ENCODE measurements at regions not wholly inside any gene's neighbourhood (a gene's known extent, or its start where the extent isn't known, plus 50 kb on each side); places are given as distances from the start of the nearest gene placed in this dataset.
A peak's percentile ranks its signal among the peaks of the same experiment; 100 is the strongest.

GRCh38 chr6:130666786-130667185, 160.4 kb upstream of the SMLR1 start:
- H3K27me3 ChIP-seq (ENCODE audit: control insufficient read depth in 3 of 3, insufficient read depth in 3 of 3, low read depth in 1 of 3, low read length in 3 of 3) = no peaks in the 10 kb centered on the region
- no peak overlapping the region for H2AFZ ChIP-seq (ENCODE audit: low read length)
- H2AK5ac ChIP-seq (ENCODE audit: low read depth, low read length) = no peak overlapping the region
- WGBS, 2 donors (ENCODE audit: extremely low coverage in 2 of 2, insufficient read length in 2 of 2, insufficient replicate concordance in 1 of 2) = no CpG with 5 or more reads among the region's 2 CpGs
- no peak overlapping the region for H3K4me3 ChIP-seq (ENCODE audit: low read length in 2 of 2)
- H3K18ac ChIP-seq (ENCODE audit: low read length) = no peak overlapping the region
- no peaks in the 10 kb centered on the region for H3K4me1 ChIP-seq (ENCODE audit: control insufficient read depth in 2 of 2, insufficient read depth in 1 of 2, low read depth in 1 of 2, low read length in 2 of 2)
- no peaks in the 10 kb centered on the region for H3K9me3 ChIP-seq (replicated peaks in 1 of 2; ENCODE audit: control insufficient read depth in 2 of 2, insufficient read depth in 1 of 2, low read depth in 1 of 2, low read length in 2 of 2)
- no peak overlapping the region for H4K8ac ChIP-seq (ENCODE audit: low read depth, low read length)
- no peak overlapping the region for H2BK5ac ChIP-seq (ENCODE audit: low read length)
- H3K9ac ChIP-seq (ENCODE audit: low read depth, low read length, poor library complexity) = no peak overlapping the region
- no peak overlapping the region for H3K27ac ChIP-seq (replicated peaks; ENCODE audit: low read length)
- H3K4ac ChIP-seq (ENCODE audit: low read length) = no peak overlapping the region
- no peaks in the 10 kb centered on the region for H3K79me1 ChIP-seq (ENCODE audit: low read depth, low read length)
- H2BK15ac ChIP-seq (ENCODE audit: low read length) = no peak overlapping the region
- no peak overlapping the region for H2BK12ac ChIP-seq (ENCODE audit: low read length)
- DNase-seq (ENCODE audit: low spot score) = no peak
- H4K91ac ChIP-seq (ENCODE audit: low read depth, low read length, poor library complexity) = no peak overlapping the region
- no peak overlapping the region for H2BK120ac ChIP-seq (ENCODE audit: low read depth, low read length)
- no peak overlapping the region for H3K4me2 ChIP-seq (ENCODE audit: insufficient read depth, low read length, poor library complexity, severe bottlenecking)
- H3K14ac ChIP-seq (ENCODE audit: low read length) = peak overlapping the region; percentile 56
- no peaks in the 10 kb centered on the region for H3K36me3 ChIP-seq (replicated peaks in 1 of 2; ENCODE audit: control insufficient read depth in 2 of 2, insufficient read depth in 2 of 2, low read length in 2 of 2)
- no peak overlapping the region for H3K23ac ChIP-seq (ENCODE audit: low read depth, low read length, poor library complexity)

- DNase-seq (ENCODE audit: low spot score) = no peak
- no CpG with 5 or more reads among the region's 6 CpGs for WGBS, 2 donors (ENCODE audit: extremely low coverage in 2 of 2, insufficient read length in 2 of 2, insufficient replicate concordance in 1 of 2)
These were observed 157.1 kb upstream of the SMLR1 start for GRCh38 chr6:130670142-130670541.

GRCh38 chr6:130671119-130671518, 156.1 kb upstream of the SMLR1 start:
- Histone ChIP-seq H2BK15ac (ENCODE audit: low read length) (no peak overlapping the region), H3K23ac (ENCODE audit: low read depth, low read length, poor library complexity) (no peak overlapping the region), H3K9ac (ENCODE audit: low read depth, low read length, poor library complexity) (no peak overlapping the region), H4K91ac (ENCODE audit: low read depth, low read length, poor library complexity) (no peak overlapping the region), H4K8ac (ENCODE audit: low read depth, low read length) (no peak overlapping the region), H3K79me1 (ENCODE audit: low read depth, low read length) (no peaks in the 10 kb centered on the region), H3K4me1 (ENCODE audit: control insufficient read depth in 2 of 2, insufficient read depth in 1 of 2, low read depth in 1 of 2, low read length in 2 of 2) (no peaks in the 10 kb centered on the region), H2AFZ (ENCODE audit: low read length) (peak overlapping the region; percentile 24), H3K4me3 (ENCODE audit: low read length in 2 of 2) (no peak overlapping the region), H3K14ac (ENCODE audit: low read length) (no peak overlapping the region), H2AK5ac (ENCODE audit: low read depth, low read length) (no peak overlapping the region), H2BK120ac (ENCODE audit: low read depth, low read length) (no peak overlapping the region), H2BK5ac (ENCODE audit: low read length) (no peak overlapping the region), H2BK12ac (ENCODE audit: low read length) (no peak overlapping the region), H3K9me3 (replicated peaks in 1 of 2; ENCODE audit: control insufficient read depth in 2 of 2, insufficient read depth in 1 of 2, low read depth in 1 of 2, low read length in 2 of 2) (no peaks in the 10 kb centered on the region), H3K4ac (ENCODE audit: low read length) (no peak overlapping the region), H3K27ac (replicated peaks; ENCODE audit: low read length) (no peak overlapping the region), H3K4me2 (ENCODE audit: insufficient read depth, low read length, poor library complexity, severe bottlenecking) (no peak overlapping the region), H3K36me3 (replicated peaks in 1 of 2; ENCODE audit: control insufficient read depth in 2 of 2, insufficient read depth in 2 of 2, low read length in 2 of 2) (no peaks in the 10 kb centered on the region), H3K18ac (ENCODE audit: low read length) (no peak overlapping the region), H3K27me3 (ENCODE audit: control insufficient read depth in 3 of 3, insufficient read depth in 3 of 3, low read depth in 1 of 3, low read length in 3 of 3) (no peaks in the 10 kb centered on the region)
- no CpG with 5 or more reads among the region's 2 CpGs for WGBS, 2 donors (ENCODE audit: extremely low coverage in 2 of 2, insufficient read length in 2 of 2, insufficient replicate concordance in 1 of 2)
- no peak for DNase-seq (ENCODE audit: low spot score)

More at GRCh38 chr6:130670142-130670541, 157.1 kb upstream of the SMLR1 start:
- H2AFZ ChIP-seq (ENCODE audit: low read length) = no peak overlapping the region
- H3K79me1 ChIP-seq (ENCODE audit: low read depth, low read length) = no peaks in the 10 kb centered on the region
- H3K4me2 ChIP-seq (ENCODE audit: insufficient read depth, low read length, poor library complexity, severe bottlenecking) = no peak overlapping the region
- no peak overlapping the region for H3K9ac ChIP-seq (ENCODE audit: low read depth, low read length, poor library complexity)
- H2BK15ac ChIP-seq (ENCODE audit: low read length) = no peak overlapping the region
- no peak overlapping the region for H2AK5ac ChIP-seq (ENCODE audit: low read depth, low read length)
- no peaks in the 10 kb centered on the region for H3K9me3 ChIP-seq (replicated peaks in 1 of 2; ENCODE audit: control insufficient read depth in 2 of 2, insufficient read depth in 1 of 2, low read depth in 1 of 2, low read length in 2 of 2)
- no peak overlapping the region for H2BK5ac ChIP-seq (ENCODE audit: low read length)
- H3K18ac ChIP-seq (ENCODE audit: low read length) = no peak overlapping the region
- H3K27ac ChIP-seq (replicated peaks; ENCODE audit: low read length) = no peak overlapping the region
- no peaks in the 10 kb centered on the region for H3K4me1 ChIP-seq (ENCODE audit: control insufficient read depth in 2 of 2, insufficient read depth in 1 of 2, low read depth in 1 of 2, low read length in 2 of 2)
- no peaks in the 10 kb centered on the region for H3K27me3 ChIP-seq (ENCODE audit: control insufficient read depth in 3 of 3, insufficient read depth in 3 of 3, low read depth in 1 of 3, low read length in 3 of 3)
- H4K8ac ChIP-seq (ENCODE audit: low read depth, low read length) = no peak overlapping the region
- no peak overlapping the region for H3K4ac ChIP-seq (ENCODE audit: low read length)
- H2BK120ac ChIP-seq (ENCODE audit: low read depth, low read length) = no peak overlapping the region
- H2BK12ac ChIP-seq (ENCODE audit: low read length) = no peak overlapping the region
- H4K91ac ChIP-seq (ENCODE audit: low read depth, low read length, poor library complexity) = no peak overlapping the region
- H3K23ac ChIP-seq (ENCODE audit: low read depth, low read length, poor library complexity) = no peak overlapping the region
- H3K36me3 ChIP-seq (replicated peaks in 1 of 2; ENCODE audit: control insufficient read depth in 2 of 2, insufficient read depth in 2 of 2, low read length in 2 of 2) = no peaks in the 10 kb centered on the region
- H3K4me3 ChIP-seq (ENCODE audit: low read length in 2 of 2) = no peak overlapping the region
- no peak overlapping the region for H3K14ac ChIP-seq (ENCODE audit: low read length)

GRCh38 chr6:130671577-130671976, 155.6 kb upstream of the SMLR1 start:
- Histone ChIP-seq H3K14ac (ENCODE audit: low read length) (no peak overlapping the region), H4K91ac (ENCODE audit: low read depth, low read length, poor library complexity) (no peak overlapping the region), H2BK5ac (ENCODE audit: low read length) (no peak overlapping the region), H3K23ac (ENCODE audit: low read depth, low read length, poor library complexity) (no peak overlapping the region), H3K36me3 (replicated peaks in 1 of 2; ENCODE audit: control insufficient read depth in 2 of 2, insufficient read depth in 2 of 2, low read length in 2 of 2) (no peaks in the 10 kb centered on the region), H3K18ac (ENCODE audit: low read length) (no peak overlapping the region), H3K4me3 (ENCODE audit: low read length in 2 of 2) (no peak overlapping the region), H2AK5ac (ENCODE audit: low read depth, low read length) (no peak overlapping the region), H2BK12ac (ENCODE audit: low read length) (no peak overlapping the region), H3K4me2 (ENCODE audit: insufficient read depth, low read length, poor library complexity, severe bottlenecking) (no peak overlapping the region), H4K8ac (ENCODE audit: low read depth, low read length) (no peak overlapping the region), H3K27ac (replicated peaks; ENCODE audit: low read length) (no peak overlapping the region), H2AFZ (ENCODE audit: low read length) (peak overlapping the region; percentile 24), H2BK15ac (ENCODE audit: low read length) (no peak overlapping the region), H2BK120ac (ENCODE audit: low read depth, low read length) (no peak overlapping the region), H3K9me3 (replicated peaks in 1 of 2; ENCODE audit: control insufficient read depth in 2 of 2, insufficient read depth in 1 of 2, low read depth in 1 of 2, low read length in 2 of 2) (no peaks in the 10 kb centered on the region), H3K9ac (ENCODE audit: low read depth, low read length, poor library complexity) (no peak overlapping the region), H3K27me3 (ENCODE audit: control insufficient read depth in 3 of 3, insufficient read depth in 3 of 3, low read depth in 1 of 3, low read length in 3 of 3) (no peaks in the 10 kb centered on the region), H3K79me1 (ENCODE audit: low read depth, low read length) (no peaks in the 10 kb centered on the region), H3K4me1 (ENCODE audit: control insufficient read depth in 2 of 2, insufficient read depth in 1 of 2, low read depth in 1 of 2, low read length in 2 of 2) (no peaks in the 10 kb centered on the region), H3K4ac (ENCODE audit: low read length) (no peak overlapping the region)
- no peak for DNase-seq (ENCODE audit: low spot score)
- WGBS, 2 donors (ENCODE audit: extremely low coverage in 2 of 2, insufficient read length in 2 of 2, insufficient replicate concordance in 1 of 2) = no CpG with 5 or more reads among the region's 11 CpGs
